ENCODE measurements at regions not wholly inside any gene's neighbourhood (a gene's known extent, or its start where the extent isn't known, plus 50 kb on each side); places are given as distances from the start of the nearest gene placed in this dataset.

- ATAC-seq (no peak), DNase-seq (ENCODE audit: low read depth, low spot score) (no peak)
- H3K4me1 ChIP-seq (ENCODE audit: control insufficient read depth, insufficient read depth, low read length), result no peaks in the 10 kb centered on the region
- no peaks in the 10 kb centered on the region for H3K36me3 ChIP-seq (ENCODE audit: control insufficient read depth, insufficient read depth, low read length)
- ChIA-PET CTCF (no interaction called here), POLR2A (interaction anchor here (0.6 kb wide), 1 partner anchor 9 kb away, joined by 6 read pairs; no protein-coding TSS in a partner anchor)
- intact Hi-C loops (cut with micrococcal nuclease; ENCODE audit: unreplicated experiment), result no loop called here
- BruUV-seq (replicated peaks), result no TSS peak
- TF ChIP-seq POLR2AphosphoS5 (IDR thresholded peaks at IDR 0.05; ENCODE audit: low read depth, low read length) (no peak), SIN3A (IDR thresholded peaks at IDR 0.05; ENCODE audit: borderline replicate concordance, insufficient read depth, low read depth, low read length) (no peak), REST (IDR thresholded peaks at IDR 0.05; ENCODE audit: insufficient read depth in 1 of 2, low read depth in 2 of 2, low read length in 1 of 2) (no peak), TCF7L2 (IDR thresholded peaks at IDR 0.05; ENCODE audit: low read depth, low read length) (no peak), CTCF (IDR thresholded peaks at IDR 0.05) (no peak)
- no peak overlapping the region for H3K27ac ChIP-seq (ENCODE audit: low read length)
- no peaks in the 10 kb centered on the region for H3K9me3 ChIP-seq (ENCODE audit: control insufficient read depth, insufficient read depth, low read depth, low read length)
- in situ Hi-C loops (cut with HindIII; ENCODE audit: low pct_unique_long_range_greater_than_20kb, low sequenced_read_pairs), result no loop called here
- no peaks in the 10 kb centered on the region for H3K27me3 ChIP-seq (ENCODE audit: control insufficient read depth, insufficient read depth, low read length)
- no peak overlapping the region for H3K4me3 ChIP-seq (ENCODE audit: low read depth in 2 of 2, low read length in 2 of 2)
These were observed 160.0 kb downstream of the FHIP1A start for GRCh38 chr4:151568966-151569365.

- Histone ChIP-seq H3K27ac (ENCODE audit: low read length) (no peak overlapping the region), H3K36me3 (ENCODE audit: control insufficient read depth, insufficient read depth, low read length) (no peaks in the 10 kb centered on the region), H3K4me3 (ENCODE audit: low read depth in 2 of 2, low read length in 2 of 2) (no peak overlapping the region), H3K9me3 (ENCODE audit: control insufficient read depth, insufficient read depth, low read depth, low read length) (no peaks in the 10 kb centered on the region), H3K27me3 (ENCODE audit: control insufficient read depth, insufficient read depth, low read length) (no peaks in the 10 kb centered on the region), H3K4me1 (ENCODE audit: control insufficient read depth, insufficient read depth, low read length) (no peaks in the 10 kb centered on the region)
- in situ Hi-C loops (cut with HindIII; ENCODE audit: low pct_unique_long_range_greater_than_20kb, low sequenced_read_pairs), result no loop called here
- ChIA-PET POLR2A (no interaction called here), CTCF (no interaction called here)
- TF ChIP-seq TCF7L2 (IDR thresholded peaks at IDR 0.05; ENCODE audit: low read depth, low read length) (no peak), POLR2AphosphoS5 (IDR thresholded peaks at IDR 0.05; ENCODE audit: low read depth, low read length) (no peak), SIN3A (IDR thresholded peaks at IDR 0.05; ENCODE audit: borderline replicate concordance, insufficient read depth, low read depth, low read length) (no peak), CTCF (IDR thresholded peaks at IDR 0.05) (no peak), REST (IDR thresholded peaks at IDR 0.05; ENCODE audit: insufficient read depth in 1 of 2, low read depth in 2 of 2, low read length in 1 of 2) (no peak)
- no TSS peak for BruUV-seq (replicated peaks)
- intact Hi-C loops (cut with micrococcal nuclease; ENCODE audit: unreplicated experiment), result no loop called here
- DNase-seq (ENCODE audit: low read depth, low spot score) (no peak), ATAC-seq (no peak)
These were observed 160.7 kb downstream of the FHIP1A start for GRCh38 chr4:151569650-151570049.
